Tibial nerve (tissue), 4 donors: ENCODE measurements at regions not wholly inside any gene's neighbourhood (a gene's known extent, or its start where the extent isn't known, plus 50 kb on each side); places are given as distances from the start of the nearest gene placed in this dataset.

Experiments
- DNase-seq, 2 donors: peaks; one replicate each; pipeline ENCODE4 v3.0.0-alpha.2; 2019; ENCODE audit warnings: low spot score in 2 of 2
- H3K27ac ChIP-seq, 4 donors: fragments of 200-600 bp; sonication (generic) in 3 of 4; one replicate each; pipeline ENCODE4 v1.5.1; 2017 to 2019; ENCODE audit warnings: mild to moderate bottlenecking in 1 of 4
- H3K27me3 ChIP-seq, 2 donors: fragments of 200-600 bp; sonication (generic) in 1 of 2; one replicate each; pipeline versions ENCODE4 v1.5.1 to v1.6.0; 2017 to 2019
- H3K36me3 ChIP-seq, 3 donors: fragments of 200-600 bp; sonication (generic); one replicate each; pipeline ENCODE4 v1.5.1; 2018 to 2019
- H3K4me1 ChIP-seq, 4 donors: fragments of 200-600 bp; sonication (generic) in 3 of 4; one replicate each; pipeline ENCODE4 v1.5.1; 2017 to 2019
- H3K4me3 ChIP-seq, 4 donors: fragments of 200-600 bp; sonication (generic) in 3 of 4; one replicate each; pipeline ENCODE4 v1.5.1; 2017 to 2019; ENCODE audit warnings: mild to moderate bottlenecking in 1 of 4, moderate library complexity in 1 of 4
- H3K9me3 ChIP-seq, 4 donors: fragments of 200-600 bp; sonication (generic) in 3 of 4; one replicate each; pipeline ENCODE4 v1.5.1; 2017 to 2019
- EP300 ChIP-seq, 2 donors: sonication (generic); formaldehyde crosslinking; IDR thresholded peaks; one replicate each; pipeline ENCODE4 v1.6.1; 2017; ENCODE audit warnings: antibody characterized with exemption in 2 of 2, mild to moderate bottlenecking in 1 of 2
- POLR2A ChIP-seq, 2 donors: fragments of 450-650 bp; IDR thresholded peaks; one replicate each; pipeline ENCODE4 v1.6.1; 2017; ENCODE audit warnings: antibody characterized with exemption in 2 of 2, mild to moderate bottlenecking in 2 of 2, moderate library complexity in 2 of 2
- WGBS, 2 donors: methylation state at CpG; one replicate each; pipeline ENCODE4 v1.1.5; 2018; 5-methylcytosine and 5-hydroxymethylcytosine counted together
- TF ChIP-seq, protein P1 (sequence below), 5 experiments: fragments of 200-600 bp in 3 of 5; fragments of 450-650 bp in 2 of 5; sonication (generic) in 3 of 5; IDR thresholded peaks; one replicate each; pipeline ENCODE4 v1.5.1; 2016 to 2019; ENCODE audit warnings: antibody characterized with exemption in 5 of 5, mild to moderate bottlenecking in 3 of 5, moderate library complexity in 2 of 5

DNA sequence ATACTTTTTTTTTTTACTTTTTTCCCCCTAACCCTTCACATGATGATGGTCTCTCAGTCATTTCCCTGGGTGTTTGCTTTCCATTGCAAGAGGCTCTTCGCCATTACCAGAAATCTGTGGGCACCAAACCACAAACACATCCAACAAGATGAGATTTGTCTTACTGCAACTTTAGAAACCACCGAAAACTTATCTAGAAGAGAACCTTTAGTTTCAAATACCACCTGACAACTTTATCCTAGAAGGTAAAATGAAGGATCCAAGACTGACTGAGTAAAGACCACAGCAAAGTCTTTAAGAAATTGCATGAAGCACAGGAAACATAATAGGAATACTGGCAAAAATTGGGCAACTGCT, 363.3 kb upstream of the MBL2 start:
- Histone ChIP-seq H3K9me3 (no peaks in the 10 kb centered on the region), H3K27me3 (no peaks in the 10 kb centered on the region), H3K36me3 (no peaks in the 10 kb centered on the region), H3K27ac (no peak overlapping the region), H3K4me1 (no peaks in the 10 kb centered on the region), H3K4me3 (no peak overlapping the region)
- no peak for DNase-seq
- WGBS, 2 donors: 89 to 96% methylated on average over 2 of the region's 2 CpGs
- TF ChIP-seq POLR2A (IDR thresholded peaks at IDR 0.05) (no peak), EP300 (IDR thresholded peaks at IDR 0.05) (no peak)
- TF ChIP-seq, protein P1, sequence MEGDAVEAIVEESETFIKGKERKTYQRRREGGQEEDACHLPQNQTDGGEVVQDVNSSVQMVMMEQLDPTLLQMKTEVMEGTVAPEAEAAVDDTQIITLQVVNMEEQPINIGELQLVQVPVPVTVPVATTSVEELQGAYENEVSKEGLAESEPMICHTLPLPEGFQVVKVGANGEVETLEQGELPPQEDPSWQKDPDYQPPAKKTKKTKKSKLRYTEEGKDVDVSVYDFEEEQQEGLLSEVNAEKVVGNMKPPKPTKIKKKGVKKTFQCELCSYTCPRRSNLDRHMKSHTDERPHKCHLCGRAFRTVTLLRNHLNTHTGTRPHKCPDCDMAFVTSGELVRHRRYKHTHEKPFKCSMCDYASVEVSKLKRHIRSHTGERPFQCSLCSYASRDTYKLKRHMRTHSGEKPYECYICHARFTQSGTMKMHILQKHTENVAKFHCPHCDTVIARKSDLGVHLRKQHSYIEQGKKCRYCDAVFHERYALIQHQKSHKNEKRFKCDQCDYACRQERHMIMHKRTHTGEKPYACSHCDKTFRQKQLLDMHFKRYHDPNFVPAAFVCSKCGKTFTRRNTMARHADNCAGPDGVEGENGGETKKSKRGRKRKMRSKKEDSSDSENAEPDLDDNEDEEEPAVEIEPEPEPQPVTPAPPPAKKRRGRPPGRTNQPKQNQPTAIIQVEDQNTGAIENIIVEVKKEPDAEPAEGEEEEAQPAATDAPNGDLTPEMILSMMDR (IDR thresholded peaks at IDR 0.05): no peak

DNA sequence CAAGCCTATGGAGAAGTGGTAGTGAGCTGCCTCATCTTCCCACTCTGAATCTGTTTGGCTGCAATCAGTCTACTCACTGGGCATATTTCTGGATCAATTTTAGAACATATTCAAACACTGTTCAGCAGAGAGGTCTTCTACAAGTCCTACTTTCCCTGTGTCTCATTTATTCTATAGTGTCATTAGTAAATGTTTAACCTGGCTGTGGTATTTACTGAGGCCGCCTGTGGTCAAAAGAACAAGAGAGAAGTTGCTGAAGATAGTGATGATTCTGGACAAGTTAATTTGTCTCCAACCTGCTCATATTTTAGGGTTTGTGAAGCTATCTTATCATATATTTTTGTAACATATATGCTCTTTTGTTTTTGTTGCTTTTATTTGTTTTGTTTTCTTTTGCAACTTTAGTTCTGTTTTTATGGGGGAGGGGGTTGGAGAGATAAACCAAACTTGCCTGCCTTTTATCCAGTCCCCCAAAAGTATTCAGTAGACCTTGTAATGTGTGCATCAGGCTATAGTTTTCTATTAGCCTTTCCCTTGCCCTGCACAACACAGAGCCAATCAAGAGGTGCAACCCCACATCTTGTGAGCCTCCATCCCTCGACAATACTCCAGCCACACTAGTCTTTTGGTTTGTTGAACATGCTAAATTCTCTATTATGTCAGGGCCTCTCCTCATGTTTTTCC, 362.8 kb upstream of the MBL2 start:
- no peaks in the 10 kb centered on the region for H3K4me1 ChIP-seq
- no peaks in the 10 kb centered on the region for H3K9me3 ChIP-seq
- H3K36me3 ChIP-seq: no peaks in the 10 kb centered on the region
- no peaks in the 10 kb centered on the region for H3K27me3 ChIP-seq
- no peak for DNase-seq
- H3K27ac ChIP-seq: no peak overlapping the region
- no peak for TF ChIP-seq POLR2A (IDR thresholded peaks at IDR 0.05)
- H3K4me3 ChIP-seq: no peak overlapping the region
- WGBS, 2 donors: 90 to 94% methylated on average over 2 of the region's 2 CpGs

DNA sequence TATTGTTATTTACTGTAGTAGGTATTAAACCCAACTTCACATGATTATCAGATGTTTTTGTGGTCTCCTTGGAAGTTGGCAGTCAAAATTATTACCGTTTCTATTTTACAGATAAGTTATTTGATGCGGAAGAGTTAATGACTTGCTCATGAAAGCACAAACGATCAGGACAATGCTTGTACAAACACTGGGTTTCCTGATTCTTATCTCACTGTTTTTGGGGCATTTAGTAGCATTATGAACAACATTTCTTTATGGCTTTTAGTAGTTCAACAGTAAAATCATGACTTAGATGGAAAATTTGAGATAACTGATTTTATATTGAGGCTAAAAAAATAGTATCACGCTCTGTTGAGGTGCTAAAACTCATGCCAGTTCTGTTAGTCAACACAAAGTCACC, 361.5 kb upstream of the MBL2 start:
- no peak for TF ChIP-seq POLR2A (IDR thresholded peaks at IDR 0.05)
- 67 to 68% methylated on average over 4 of the region's 4 CpGs for WGBS, 2 donors
- Histone ChIP-seq H3K4me3 (no peak overlapping the region), H3K36me3 (no peaks in the 10 kb centered on the region), H3K9me3 (no peaks in the 10 kb centered on the region), H3K27me3 (no peaks in the 10 kb centered on the region), H3K4me1 (no peaks in the 10 kb centered on the region), H3K27ac (no peak overlapping the region)
- no peak for DNase-seq

GRCh38 chr10:53130337-53130736, 357.8 kb upstream of the MBL2 start:
- no peaks in the 10 kb centered on the region for H3K27me3 ChIP-seq
- no peaks in the 10 kb centered on the region for H3K9me3 ChIP-seq
- no peak overlapping the region for H3K27ac ChIP-seq
- no peaks in the 10 kb centered on the region for H3K36me3 ChIP-seq
- TF ChIP-seq POLR2A (IDR thresholded peaks at IDR 0.05) (no peak), EP300 (IDR thresholded peaks at IDR 0.05) (no peak)
- TF ChIP-seq, protein P1 (IDR thresholded peaks at IDR 0.05): no peak
- H3K4me1 ChIP-seq: no peaks in the 10 kb centered on the region
- H3K4me3 ChIP-seq: no peak overlapping the region
- DNase-seq: no peak

DNA sequence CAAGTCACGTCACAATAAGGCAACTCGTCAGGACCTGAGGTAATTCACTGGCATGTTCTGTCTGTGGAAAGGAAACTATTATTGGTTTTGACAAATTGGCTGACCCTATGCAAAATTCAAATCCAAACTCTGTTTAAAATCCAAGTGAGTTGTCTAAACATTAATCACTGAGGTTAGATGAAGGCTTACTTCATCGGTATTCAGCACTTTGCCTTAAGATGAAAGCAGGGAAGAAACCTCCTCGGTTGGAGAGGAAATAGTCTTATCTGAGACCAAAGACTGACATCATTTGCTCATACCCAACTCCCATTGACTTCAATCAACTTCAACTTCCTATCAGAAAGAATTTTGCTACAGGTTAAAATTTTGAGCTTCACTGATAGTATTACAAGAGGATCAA, 355.1 kb upstream of the MBL2 start:
- Histone ChIP-seq H3K36me3 (no peaks in the 10 kb centered on the region), H3K4me1 (no peaks in the 10 kb centered on the region), H3K27me3 (no peaks in the 10 kb centered on the region), H3K27ac (no peak overlapping the region), H3K9me3 (no peaks in the 10 kb centered on the region), H3K4me3 (no peak overlapping the region)
- no peak for DNase-seq
- TF ChIP-seq EP300 (IDR thresholded peaks at IDR 0.05) (no peak), POLR2A (IDR thresholded peaks at IDR 0.05) (no peak)
- TF ChIP-seq, protein P1 (IDR thresholded peaks at IDR 0.05): no peak
- WGBS, 2 donors: 61 to 73% methylated on average over 4 of the region's 4 CpGs

GRCh38 chr10:53123311-53123710, 350.7 kb upstream of the MBL2 start:
- H3K27me3 ChIP-seq: no peaks in the 10 kb centered on the region
- TF ChIP-seq, protein P1 (IDR thresholded peaks at IDR 0.05): no peak
- TF ChIP-seq EP300 (IDR thresholded peaks at IDR 0.05) (no peak), POLR2A (IDR thresholded peaks at IDR 0.05) (no peak)
- no peaks in the 10 kb centered on the region for H3K4me1 ChIP-seq
- H3K4me3 ChIP-seq: no peak overlapping the region
- WGBS, 2 donors: 32 to 64% methylated on average over 4 of the region's 4 CpGs
- no peaks in the 10 kb centered on the region for H3K9me3 ChIP-seq
- DNase-seq: no peak
- H3K27ac ChIP-seq: no peak overlapping the region
- H3K36me3 ChIP-seq: no peaks in the 10 kb centered on the region
